ENCODE measurements at regions not wholly inside any gene's neighbourhood (a gene's known extent, or its start where the extent isn't known, plus 50 kb on each side); places are given as distances from the start of the nearest gene placed in this dataset.
"Not testable (repeated sequence)": the region's sequence is repeated elsewhere in the genome, so short reads cannot be mapped to it uniquely, and the experiment has no call there.

DNA sequence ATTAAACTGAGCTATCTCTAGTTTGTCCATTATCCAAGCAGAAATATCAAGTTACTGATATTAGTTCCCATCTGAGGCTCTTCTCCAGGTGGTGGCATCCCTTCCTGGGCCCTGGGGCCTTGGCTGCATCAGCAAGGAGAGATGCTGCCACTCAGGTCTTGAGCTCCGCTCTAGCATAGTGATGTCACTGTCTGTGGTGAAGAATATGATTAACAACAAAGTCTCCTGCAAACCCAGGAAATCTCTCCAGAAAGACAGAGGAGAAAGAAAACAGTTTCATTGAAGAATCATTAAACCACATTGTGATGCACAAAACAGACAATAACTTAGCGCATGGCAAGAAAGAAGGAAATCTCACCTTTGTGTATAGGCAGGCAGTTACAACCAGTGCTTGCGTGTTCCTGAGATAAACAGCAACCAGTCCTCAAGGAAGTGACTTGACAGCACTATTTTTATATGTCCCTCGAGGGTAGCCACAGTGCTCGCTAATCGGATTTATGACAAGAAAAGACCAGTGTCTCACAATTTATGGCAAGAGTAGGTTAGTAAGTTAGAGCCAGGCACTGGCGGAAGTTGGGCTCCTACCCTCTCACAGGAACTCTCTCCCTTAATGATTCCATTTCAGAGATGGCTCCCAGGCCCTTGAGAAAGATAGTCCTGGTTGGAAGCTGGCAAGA, 151.1 kb downstream of the AHSP start:
- TF ChIP-seq, protein P1, sequence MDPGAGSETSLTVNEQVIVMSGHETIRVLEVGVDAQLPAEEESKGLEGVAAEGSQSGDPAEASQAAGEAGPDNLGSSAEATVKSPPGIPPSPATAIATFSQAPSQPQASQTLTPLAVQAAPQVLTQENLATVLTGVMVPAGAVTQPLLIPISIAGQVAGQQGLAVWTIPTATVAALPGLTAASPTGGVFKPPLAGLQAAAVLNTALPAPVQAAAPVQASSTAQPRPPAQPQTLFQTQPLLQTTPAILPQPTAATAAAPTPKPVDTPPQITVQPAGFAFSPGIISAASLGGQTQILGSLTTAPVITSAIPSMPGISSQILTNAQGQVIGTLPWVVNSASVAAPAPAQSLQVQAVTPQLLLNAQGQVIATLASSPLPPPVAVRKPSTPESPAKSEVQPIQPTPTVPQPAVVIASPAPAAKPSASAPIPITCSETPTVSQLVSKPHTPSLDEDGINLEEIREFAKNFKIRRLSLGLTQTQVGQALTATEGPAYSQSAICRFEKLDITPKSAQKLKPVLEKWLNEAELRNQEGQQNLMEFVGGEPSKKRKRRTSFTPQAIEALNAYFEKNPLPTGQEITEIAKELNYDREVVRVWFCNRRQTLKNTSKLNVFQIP (CRISPR knock-in tag; IDR thresholded peaks at IDR 0.05; ENCODE audit: borderline replicate concordance, low read depth), result no peak
- no peak for TF ChIP-seq SNAI2 (CRISPR knock-in tag; IDR thresholded peaks at IDR 0.05)
- no peak for TF ChIP-seq ZNF565 (CRISPR knock-in tag; conservative IDR thresholded peaks at IDR 0.05; ENCODE audit: low read depth)
- TF ChIP-seq, protein P2, sequence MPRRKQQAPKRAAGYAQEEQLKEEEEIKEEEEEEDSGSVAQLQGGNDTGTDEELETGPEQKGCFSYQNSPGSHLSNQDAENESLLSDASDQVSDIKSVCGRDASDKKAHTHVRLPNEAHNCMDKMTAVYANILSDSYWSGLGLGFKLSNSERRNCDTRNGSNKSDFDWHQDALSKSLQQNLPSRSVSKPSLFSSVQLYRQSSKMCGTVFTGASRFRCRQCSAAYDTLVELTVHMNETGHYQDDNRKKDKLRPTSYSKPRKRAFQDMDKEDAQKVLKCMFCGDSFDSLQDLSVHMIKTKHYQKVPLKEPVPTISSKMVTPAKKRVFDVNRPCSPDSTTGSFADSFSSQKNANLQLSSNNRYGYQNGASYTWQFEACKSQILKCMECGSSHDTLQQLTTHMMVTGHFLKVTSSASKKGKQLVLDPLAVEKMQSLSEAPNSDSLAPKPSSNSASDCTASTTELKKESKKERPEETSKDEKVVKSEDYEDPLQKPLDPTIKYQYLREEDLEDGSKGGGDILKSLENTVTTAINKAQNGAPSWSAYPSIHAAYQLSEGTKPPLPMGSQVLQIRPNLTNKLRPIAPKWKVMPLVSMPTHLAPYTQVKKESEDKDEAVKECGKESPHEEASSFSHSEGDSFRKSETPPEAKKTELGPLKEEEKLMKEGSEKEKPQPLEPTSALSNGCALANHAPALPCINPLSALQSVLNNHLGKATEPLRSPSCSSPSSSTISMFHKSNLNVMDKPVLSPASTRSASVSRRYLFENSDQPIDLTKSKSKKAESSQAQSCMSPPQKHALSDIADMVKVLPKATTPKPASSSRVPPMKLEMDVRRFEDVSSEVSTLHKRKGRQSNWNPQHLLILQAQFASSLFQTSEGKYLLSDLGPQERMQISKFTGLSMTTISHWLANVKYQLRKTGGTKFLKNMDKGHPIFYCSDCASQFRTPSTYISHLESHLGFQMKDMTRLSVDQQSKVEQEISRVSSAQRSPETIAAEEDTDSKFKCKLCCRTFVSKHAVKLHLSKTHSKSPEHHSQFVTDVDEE (CRISPR knock-in tag; IDR thresholded peaks at IDR 0.05), result no peak
- TF ChIP-seq ZC3H10 (CRISPR knock-in tag; IDR thresholded peaks at IDR 0.05), result no peak
- no peak for TF ChIP-seq ARNTL (CRISPR knock-in tag; IDR thresholded peaks at IDR 0.05; ENCODE audit: borderline replicate concordance, low read depth)
- TF ChIP-seq GLIS3 (CRISPR knock-in tag; IDR thresholded peaks at IDR 0.05), result no peak
- TF ChIP-seq ZNF70 (CRISPR knock-in tag; IDR thresholded peaks at IDR 0.05), result no peak
- no peak for ATAC-seq

DNA sequence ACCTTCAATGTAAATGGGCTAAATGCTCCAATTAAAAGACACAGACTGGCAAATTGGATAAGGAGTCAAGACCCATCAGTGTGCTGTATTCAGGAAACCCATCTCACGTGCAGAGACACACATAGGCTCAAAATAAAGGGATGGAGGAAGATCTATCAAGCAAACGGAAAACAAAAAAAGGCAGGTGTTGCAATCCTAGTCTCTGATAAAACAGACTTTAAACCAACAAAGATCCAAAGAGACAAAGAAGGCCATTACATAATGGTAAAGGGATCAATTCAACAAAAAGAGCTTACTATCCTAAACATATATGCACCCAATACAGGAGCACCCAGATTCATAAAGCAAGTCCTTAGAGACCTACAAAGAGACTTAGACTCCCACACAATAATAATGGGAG, 161.6 kb downstream of the AHSP start:
- ATAC-seq, result not testable (repeated sequence)

DNA sequence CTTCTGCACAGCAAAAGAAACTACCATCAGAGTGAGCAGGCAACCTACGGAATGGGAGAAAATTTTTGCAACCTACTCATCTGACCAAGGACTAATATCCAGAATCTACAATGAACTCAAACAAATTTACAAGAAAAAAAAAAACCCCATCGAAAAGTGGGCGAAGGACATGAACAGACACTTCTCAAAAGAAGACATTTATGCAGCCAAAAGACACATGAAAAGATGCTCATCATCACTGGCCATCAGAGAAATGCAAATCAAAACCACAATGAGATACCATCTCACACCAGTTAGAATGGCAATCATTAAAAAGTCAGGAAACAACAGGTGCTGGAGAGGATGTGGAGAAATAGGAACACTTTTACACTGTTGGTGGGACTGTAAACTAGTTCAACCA, 164.6 kb downstream of the AHSP start:
- not testable (repeated sequence) for ATAC-seq

DNA sequence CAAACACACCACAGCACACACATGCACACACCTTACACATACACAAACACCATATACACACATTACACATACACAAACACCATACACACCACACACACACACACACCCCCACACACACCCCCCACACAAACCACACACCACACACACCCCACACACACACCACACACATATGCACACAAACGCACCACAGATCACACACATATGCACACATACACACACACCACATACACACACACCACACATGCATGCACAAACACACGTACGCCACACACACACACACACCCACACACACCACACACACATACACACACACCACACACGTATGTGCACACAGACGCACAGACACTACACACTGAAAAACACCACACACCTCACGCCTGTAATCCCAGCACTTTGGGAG, 166.0 kb downstream of the AHSP start:
- no peak for ATAC-seq
- TF ChIP-seq CSDC2 (CRISPR knock-in tag; IDR thresholded peaks at IDR 0.05) (no peak), ZFP3 (CRISPR knock-in tag; IDR thresholded peaks at IDR 0.05) (no peak), TCF4 (CRISPR knock-in tag; IDR thresholded peaks at IDR 0.05; ENCODE audit: borderline replicate concordance) (no peak), BACH2 (CRISPR knock-in tag; IDR thresholded peaks at IDR 0.05; ENCODE audit: borderline replicate concordance) (no peak)
- TF ChIP-seq, protein P2 (CRISPR knock-in tag; IDR thresholded peaks at IDR 0.05), result no peak

DNA sequence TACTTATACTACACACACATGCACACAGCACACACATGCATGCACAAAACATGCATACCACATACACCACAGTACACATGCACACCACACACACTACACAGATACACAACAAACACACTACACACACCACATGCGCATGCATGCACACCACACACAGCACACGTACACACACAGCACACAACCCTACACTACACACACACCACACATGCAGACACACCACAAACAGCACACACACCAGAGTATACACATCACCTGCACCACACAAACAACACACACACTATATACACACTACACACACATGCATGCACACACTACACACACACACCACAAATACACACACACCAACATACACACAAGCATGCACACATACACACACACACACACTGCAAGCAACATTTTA, 166.8 kb downstream of the AHSP start:
- no peak for ATAC-seq
- TF ChIP-seq, protein P3, sequence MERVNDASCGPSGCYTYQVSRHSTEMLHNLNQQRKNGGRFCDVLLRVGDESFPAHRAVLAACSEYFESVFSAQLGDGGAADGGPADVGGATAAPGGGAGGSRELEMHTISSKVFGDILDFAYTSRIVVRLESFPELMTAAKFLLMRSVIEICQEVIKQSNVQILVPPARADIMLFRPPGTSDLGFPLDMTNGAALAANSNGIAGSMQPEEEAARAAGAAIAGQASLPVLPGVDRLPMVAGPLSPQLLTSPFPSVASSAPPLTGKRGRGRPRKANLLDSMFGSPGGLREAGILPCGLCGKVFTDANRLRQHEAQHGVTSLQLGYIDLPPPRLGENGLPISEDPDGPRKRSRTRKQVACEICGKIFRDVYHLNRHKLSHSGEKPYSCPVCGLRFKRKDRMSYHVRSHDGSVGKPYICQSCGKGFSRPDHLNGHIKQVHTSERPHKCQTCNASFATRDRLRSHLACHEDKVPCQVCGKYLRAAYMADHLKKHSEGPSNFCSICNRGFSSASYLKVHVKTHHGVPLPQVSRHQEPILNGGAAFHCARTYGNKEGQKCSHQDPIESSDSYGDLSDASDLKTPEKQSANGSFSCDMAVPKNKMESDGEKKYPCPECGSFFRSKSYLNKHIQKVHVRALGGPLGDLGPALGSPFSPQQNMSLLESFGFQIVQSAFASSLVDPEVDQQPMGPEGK (CRISPR knock-in tag; IDR thresholded peaks at IDR 0.05; ENCODE audit: borderline replicate concordance), result no peak
- TF ChIP-seq TOX (CRISPR knock-in tag; IDR thresholded peaks at IDR 0.05; ENCODE audit: borderline replicate concordance) (no peak), ZNF70 (CRISPR knock-in tag; IDR thresholded peaks at IDR 0.05) (no peak), TCF4 (CRISPR knock-in tag; IDR thresholded peaks at IDR 0.05; ENCODE audit: borderline replicate concordance) (no peak), ZNF8 (CRISPR knock-in tag; IDR thresholded peaks at IDR 0.05) (no peak), OSR1 (CRISPR knock-in tag; IDR thresholded peaks at IDR 0.05) (no peak), PPARA (CRISPR knock-in tag; IDR thresholded peaks at IDR 0.05; ENCODE audit: borderline replicate concordance) (no peak)
- TF ChIP-seq, protein P2 (CRISPR knock-in tag; IDR thresholded peaks at IDR 0.05), result no peak

All from SK-N-SH treated with all-trans-retinoic acid at 6 μM for 48 hours (cell line).